ENCODE measurements at regions not wholly inside any gene's neighbourhood (a gene's known extent, or its start where the extent isn't known, plus 50 kb on each side); places are given as distances from the start of the nearest gene placed in this dataset.

DNA sequence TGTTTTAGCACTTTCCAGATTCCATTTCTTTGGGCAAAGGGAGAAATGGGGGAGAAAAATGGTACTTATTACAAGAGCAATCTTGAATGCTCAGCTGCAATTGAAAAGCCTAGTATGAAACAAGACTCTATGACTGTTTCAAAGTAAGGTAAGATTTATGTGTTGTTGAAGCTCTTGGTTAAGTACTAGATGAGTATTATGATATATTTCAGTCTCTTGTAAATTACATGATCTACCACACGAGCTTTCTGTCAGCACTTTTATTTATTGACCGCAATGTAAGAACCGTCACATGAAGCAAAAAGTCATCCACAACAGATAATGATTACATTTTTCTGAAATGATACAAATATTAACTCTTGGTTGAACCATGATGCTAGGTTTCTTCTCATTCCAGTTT lies 906.7 kb upstream of the CHORDC1 start:
- TF ChIP-seq POLR2AphosphoS5 (IDR thresholded peaks at IDR 0.05; ENCODE audit: low read depth, low read length) = no peak
- TF ChIP-seq TAF1 (IDR thresholded peaks at IDR 0.05; ENCODE audit: borderline replicate concordance, insufficient read depth, low read length) = no peak
- TF ChIP-seq, protein P1, sequence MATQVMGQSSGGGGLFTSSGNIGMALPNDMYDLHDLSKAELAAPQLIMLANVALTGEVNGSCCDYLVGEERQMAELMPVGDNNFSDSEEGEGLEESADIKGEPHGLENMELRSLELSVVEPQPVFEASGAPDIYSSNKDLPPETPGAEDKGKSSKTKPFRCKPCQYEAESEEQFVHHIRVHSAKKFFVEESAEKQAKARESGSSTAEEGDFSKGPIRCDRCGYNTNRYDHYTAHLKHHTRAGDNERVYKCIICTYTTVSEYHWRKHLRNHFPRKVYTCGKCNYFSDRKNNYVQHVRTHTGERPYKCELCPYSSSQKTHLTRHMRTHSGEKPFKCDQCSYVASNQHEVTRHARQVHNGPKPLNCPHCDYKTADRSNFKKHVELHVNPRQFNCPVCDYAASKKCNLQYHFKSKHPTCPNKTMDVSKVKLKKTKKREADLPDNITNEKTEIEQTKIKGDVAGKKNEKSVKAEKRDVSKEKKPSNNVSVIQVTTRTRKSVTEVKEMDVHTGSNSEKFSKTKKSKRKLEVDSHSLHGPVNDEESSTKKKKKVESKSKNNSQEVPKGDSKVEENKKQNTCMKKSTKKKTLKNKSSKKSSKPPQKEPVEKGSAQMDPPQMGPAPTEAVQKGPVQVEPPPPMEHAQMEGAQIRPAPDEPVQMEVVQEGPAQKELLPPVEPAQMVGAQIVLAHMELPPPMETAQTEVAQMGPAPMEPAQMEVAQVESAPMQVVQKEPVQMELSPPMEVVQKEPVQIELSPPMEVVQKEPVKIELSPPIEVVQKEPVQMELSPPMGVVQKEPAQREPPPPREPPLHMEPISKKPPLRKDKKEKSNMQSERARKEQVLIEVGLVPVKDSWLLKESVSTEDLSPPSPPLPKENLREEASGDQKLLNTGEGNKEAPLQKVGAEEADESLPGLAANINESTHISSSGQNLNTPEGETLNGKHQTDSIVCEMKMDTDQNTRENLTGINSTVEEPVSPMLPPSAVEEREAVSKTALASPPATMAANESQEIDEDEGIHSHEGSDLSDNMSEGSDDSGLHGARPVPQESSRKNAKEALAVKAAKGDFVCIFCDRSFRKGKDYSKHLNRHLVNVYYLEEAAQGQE (IDR thresholded peaks at IDR 0.05; ENCODE audit: insufficient read depth in 1 of 2, low read depth in 2 of 2, low read length in 2 of 2) = no peak
- TF ChIP-seq SIN3A (IDR thresholded peaks at IDR 0.05; ENCODE audit: borderline replicate concordance, insufficient read depth, low read length) = no peak
- no peak for TF ChIP-seq FOXP2 (optimal IDR thresholded peaks at IDR 0.05; ENCODE audit: borderline replicate concordance, extremely low read depth, extremely low read length, insufficient read depth)
